HepG2 (cell line): ENCODE measurements at regions not wholly inside any gene's neighbourhood (a gene's known extent, or its start where the extent isn't known, plus 50 kb on each side); places are given as distances from the start of the nearest gene placed in this dataset.

ENCODE experiments used
- ATAC-seq: fragments of 200-7000 bp; cut with Tn5 transposase; 3 replicates; pipeline ENCODE4 v1.9.1; 2020; ENCODE audit warnings: mild to moderate bottlenecking, moderate library complexity
- BruUV-seq: library from RNA; stranded (reverse); fragments of 400-500 nt; replicated peaks from 2 replicates; lab custom pipeline; 2021; lab: Mats Ljungman, UMichigan
- CTCF ChIA-PET: fragments of 300-600 bp; formaldehyde crosslinking; extraction: SDS; loops from one replicate; lab custom pipeline; 2021; ENCODE audit warnings: low total read pairs, inconsistent platforms, low intra/inter-chr PET ratio; lab: Yijun Ruan, JAX
- POLR2A ChIA-PET: fragments of 350-600 bp; sonication (Branson Sonifier 250); formaldehyde crosslinking; loops from one replicate; lab custom pipeline; 2020; ENCODE audit warnings: antibody characterized with exemption, inconsistent platforms; lab: Yijun Ruan, JAX
- DNase-seq: peaks from one replicate; pipeline ENCODE4 v3.0.0-alpha.2; 2015; ENCODE audit warnings: low spot score
- FAIRE-seq: peaks from 3 replicates; lab custom pipeline; 2011; peaks lifted over from hg19 to GRCh38; lab: Jason Lieb, UNC
- H2AFZ ChIP-seq: one replicate; pipeline ENCODE4 v1.6.1; 2011; ENCODE audit warnings: low read length, inconsistent platforms
- H3K27ac ChIP-seq: fragments of 300-600 bp; 3 replicates; pipeline ENCODE4 v1.8.0; 2011; ENCODE audit warnings: mixed run types, mild to moderate bottlenecking, mixed read lengths, low read length, inconsistent platforms; ENCODE audit not compliant: insufficient read depth; ENCODE audit errors: extremely low read length
- H3K27me3 ChIP-seq, 2 experiments: fragments of 200-600 bp in 1 of 2; 2 replicates in 1 of 2; 3 replicates in 1 of 2; pipeline versions ENCODE4 v1.6.0 to v1.8.0; 2011; ENCODE audit warnings: low read length in 2 of 2, mild to moderate bottlenecking in 2 of 2, moderate library complexity in 2 of 2, inconsistent platforms in 1 of 2; ENCODE audit not compliant: insufficient read depth in 2 of 2, control insufficient read depth in 1 of 2
- H3K36me3 ChIP-seq, 2 experiments: fragments of 200-600 bp in 1 of 2; replicated peaks in 1 of 2; 2 replicates in 1 of 2; 3 replicates in 1 of 2; pipeline versions ENCODE4 v1.5.1 to v1.8.0; 2011; ENCODE audit warnings: low read length in 2 of 2, inconsistent platforms in 1 of 2; ENCODE audit not compliant: insufficient read depth in 2 of 2, control insufficient read depth in 1 of 2
- H3K4me1 ChIP-seq: 2 replicates; pipeline ENCODE4 v1.5.1; 2012; ENCODE audit warnings: low read length, inconsistent platforms; ENCODE audit not compliant: insufficient read depth
- H3K4me2 ChIP-seq: 2 replicates; pipeline ENCODE4 v1.6.0; 2011; ENCODE audit warnings: low read depth, low read length, inconsistent platforms
- H3K4me3 ChIP-seq, 3 experiments: fragments of 200-600 bp in 1 of 3; sonication (generic), shearing (Covaris generic) in 1 of 3; replicated peaks in 1 of 3; 2 replicates each; pipeline ENCODE4 v1.5.1; 2011 to 2016; ENCODE audit warnings: low read length in 3 of 3, inconsistent platforms in 2 of 3, low read depth in 2 of 3, mild to moderate bottlenecking in 2 of 3, control low read depth in 1 of 3, mixed read lengths in 1 of 3; ENCODE audit not compliant: insufficient read depth in 1 of 3
- H3K79me2 ChIP-seq: one replicate; pipeline ENCODE4 v1.6.1; 2011; ENCODE audit warnings: low read length, inconsistent platforms; ENCODE audit not compliant: insufficient read depth
- H3K9ac ChIP-seq: 2 replicates; pipeline ENCODE4 v1.6.0; 2011; ENCODE audit warnings: mild to moderate bottlenecking, low read depth, low read length, inconsistent platforms; ENCODE audit not compliant: insufficient read depth
- H3K9me3 ChIP-seq: 2 replicates; pipeline ENCODE4 v1.5.1; 2012; ENCODE audit warnings: mild to moderate bottlenecking, low read length
- H4K20me1 ChIP-seq: 2 replicates; pipeline ENCODE4 v1.6.0; 2011; ENCODE audit warnings: inconsistent platforms, mild to moderate bottlenecking, low read length, moderate library complexity; ENCODE audit not compliant: insufficient read depth
- CHD4 ChIP-seq: fragments of 200-600 bp; sonication (generic); IDR thresholded peaks from 2 replicates; pipeline ENCODE4 v1.7.0; 2017; ENCODE audit warnings: mild to moderate bottlenecking, low read length, borderline replicate concordance
- DMAP1 ChIP-seq: IDR thresholded peaks from 2 replicates; pipeline ENCODE4 v1.6.1; 2016
- HNF4G ChIP-seq, 2 experiments: sonication (generic) in 1 of 2; formaldehyde crosslinking in 1 of 2; IDR thresholded peaks; 2 replicates each; pipeline versions ENCODE4 v1.4.0 to v1.6.1; 2011 to 2020; ENCODE audit warnings: borderline replicate concordance in 2 of 2, low read depth in 2 of 2, mild to moderate bottlenecking in 2 of 2, low read length in 1 of 2, missing genetic modification reagents in 1 of 2, moderate library complexity in 1 of 2
- KAT2B ChIP-seq: fragments of 150-350 bp; IDR thresholded peaks from 2 replicates; pipeline ENCODE4 v1.6.1; 2014; ENCODE audit warnings: low read depth, low read length, borderline replicate concordance
- NPAS2 ChIP-seq: sonication (generic); formaldehyde crosslinking; IDR thresholded peaks from 2 replicates; pipeline ENCODE4 v1.8.0; 2022; ENCODE audit warnings: mild to moderate bottlenecking, missing genetic modification reagents, borderline replicate concordance
- NR2F6 ChIP-seq, 2 experiments: IDR thresholded peaks; 2 replicates each; pipeline ENCODE4 v1.6.1; 2016; ENCODE audit warnings: antibody characterized with exemption in 1 of 2, mild to moderate bottlenecking in 1 of 2
- PAX8 ChIP-seq: sonication (generic); formaldehyde crosslinking; IDR thresholded peaks from 2 replicates; pipeline ENCODE4 v1.8.0; 2022; ENCODE audit warnings: mild to moderate bottlenecking, missing genetic modification reagents, borderline replicate concordance
- PHF21A ChIP-seq: sonication (generic); formaldehyde crosslinking; IDR thresholded peaks from 2 replicates; pipeline ENCODE4 v1.5.0; 2020; ENCODE audit warnings: mild to moderate bottlenecking, missing genetic modification reagents
- PITX1 ChIP-seq: sonication (generic); formaldehyde crosslinking; IDR thresholded peaks from 2 replicates; pipeline ENCODE4 v1.5.1; 2020; ENCODE audit warnings: mild to moderate bottlenecking, missing genetic modification reagents
- ZMAT3 ChIP-seq: sonication (generic); formaldehyde crosslinking; conservative IDR thresholded peaks from 2 replicates; pipeline ENCODE4 v1.7.0; 2021; ENCODE audit warnings: missing genetic modification reagents
- ZNF530 ChIP-seq: sonication (generic); formaldehyde crosslinking; IDR thresholded peaks from 2 replicates; pipeline ENCODE4 v1.5.0; 2020; ENCODE audit warnings: low read depth, mild to moderate bottlenecking, missing genetic modification reagents
- ZNF556 ChIP-seq: sonication (generic); formaldehyde crosslinking; IDR thresholded peaks from 2 replicates; pipeline ENCODE4 v1.4.0; 2020; ENCODE audit warnings: mild to moderate bottlenecking, missing genetic modification reagents, borderline replicate concordance
- ZXDC ChIP-seq: sonication (generic); formaldehyde crosslinking; IDR thresholded peaks from 2 replicates; pipeline ENCODE4 v1.5.0; 2020; ENCODE audit warnings: mild to moderate bottlenecking, missing genetic modification reagents
- WGBS: methylation state at CpG from one replicate; pipeline ENCODE4 v1.1.6; 2017; ENCODE audit warnings: low lambda C conversion rate; 5-methylcytosine and 5-hydroxymethylcytosine counted together
- in situ Hi-C: cut with HindIII; loops from 2 replicates; pipeline ENCODE4 v1.10.0; 2017; ENCODE audit warnings: low pct_unique_long_range_greater_than_20kb; ENCODE audit not compliant: extremely low pct_ligation_motif_present
- intact Hi-C: fragments of 100-400 bp; cut with micrococcal nuclease; formaldehyde crosslinking; loops from one replicate; pipeline ENCODE4 v1.10.0; 2022; ENCODE audit not compliant: unreplicated experiment

- DNase-seq (no peak), FAIRE-seq (no peak), ATAC-seq (no peak)
- intact Hi-C loops: no loop called here
- H3K9me3 ChIP-seq: no peaks in the 10 kb centered on the region
- in situ Hi-C loops: loop anchor here (25.0 kb wide), 1 partner anchor 719 kb away; no protein-coding TSS in a partner anchor
- BruUV-seq: no TSS peak
- no peaks in the 10 kb centered on the region for H3K79me2 ChIP-seq
- H2AFZ ChIP-seq: no peak overlapping the region
- no peaks in the 10 kb centered on the region for H3K4me1 ChIP-seq
- ChIA-PET CTCF (no interaction called here), POLR2A (no interaction called here)
- H3K27me3 ChIP-seq: no peaks in the 10 kb centered on the region
- no peak overlapping the region for H3K27ac ChIP-seq
- no peak overlapping the region for H3K4me2 ChIP-seq
- H4K20me1 ChIP-seq: no peaks in the 10 kb centered on the region
- TF ChIP-seq KAT2B: no peak
- no peak for TF ChIP-seq ZNF556 (CRISPR knock-in tag)
- no peak overlapping the region for H3K9ac ChIP-seq
- 12% methylated on average over 5 of the region's 5 CpGs for WGBS
- H3K4me3 ChIP-seq: no peak overlapping the region
- H3K36me3 ChIP-seq: no peaks in the 10 kb centered on the region
Observed at GRCh38 chr4:24405926-24406325, 178.4 kb downstream of the DHX15 start.

- Histone ChIP-seq H3K9me3 (no peaks in the 10 kb centered on the region), H3K4me2 (no peak overlapping the region), H3K36me3 (no peaks in the 10 kb centered on the region), H4K20me1 (no peaks in the 10 kb centered on the region), H3K4me3 (no peak overlapping the region), H3K27ac (no peak overlapping the region), H3K4me1 (no peaks in the 10 kb centered on the region), H3K9ac (no peak overlapping the region), H2AFZ (no peak overlapping the region), H3K27me3 (no peaks in the 10 kb centered on the region), H3K79me2 (no peaks in the 10 kb centered on the region)
- ATAC-seq (no peak), DNase-seq (no peak), FAIRE-seq (no peak)
- intact Hi-C loops (no loop called here), in situ Hi-C loops (loop anchor here (25.0 kb wide), 1 partner anchor 718 kb away; no protein-coding TSS in a partner anchor)
- BruUV-seq: no TSS peak
- POLR2A ChIA-PET: no interaction called here
- CTCF ChIA-PET: no interaction called here
- 9% methylated on average over 5 of the region's 5 CpGs for WGBS
- TF ChIP-seq PITX1 (CRISPR knock-in tag) (no peak), NR2F6 (IDR thresholded peaks at IDR 0.05) (no peak), NR2F6 (CRISPR knock-in tag; IDR thresholded peaks at IDR 0.05) (no peak), HNF4G (IDR thresholded peaks at IDR 0.05; ENCODE audit: borderline replicate concordance, low read depth, low read length) (no peak), HNF4G (CRISPR knock-in tag; IDR thresholded peaks at IDR 0.05; ENCODE audit: borderline replicate concordance, low read depth) (no peak), ZNF530 (CRISPR knock-in tag) (no peak), DMAP1 (CRISPR knock-in tag) (no peak), PHF21A (CRISPR knock-in tag) (no peak), PAX8 (CRISPR knock-in tag) (no peak), CHD4 (no peak), ZMAT3 (CRISPR knock-in tag) (no peak), ZXDC (CRISPR knock-in tag) (no peak), NPAS2 (CRISPR knock-in tag) (no peak)
Observed at GRCh38 chr4:24405341-24405740, 179.0 kb downstream of the DHX15 start.
